Lower lobe of right lung (tissue), 2 donors: ENCODE measurements at regions not wholly inside any gene's neighbourhood (a gene's known extent, or its start where the extent isn't known, plus 50 kb on each side); places are given as distances from the start of the nearest gene placed in this dataset.
"Not testable (repeated sequence)": the region's sequence is repeated elsewhere in the genome, so short reads cannot be mapped to it uniquely, and the experiment has no call there.

Source experiments
- ATAC-seq, 2 donors: fragments of 200-7000 bp; cut with Tn5 transposase; one replicate each; pipeline ENCODE4 v1.9.1; 2020 to 2022; ENCODE audit warnings: mild to moderate bottlenecking in 2 of 2, moderate library complexity in 2 of 2
- DNase-seq: peaks from one replicate; pipeline ENCODE4 v3.0.0-alpha.2; 2020
- H3K27ac ChIP-seq: fragments of 200-600 bp; one replicate; pipeline ENCODE4 v1.8.0; 2022
- H3K27me3 ChIP-seq: fragments of 200-600 bp; one replicate; pipeline ENCODE4 v1.8.0; 2022; ENCODE audit warnings: low read depth
- H3K36me3 ChIP-seq: fragments of 200-600 bp; one replicate; pipeline ENCODE4 v1.8.0; 2022; ENCODE audit warnings: mild to moderate bottlenecking
- H3K4me1 ChIP-seq: fragments of 200-600 bp; one replicate; pipeline ENCODE4 v1.8.0; 2022
- H3K4me3 ChIP-seq: fragments of 200-600 bp; one replicate; pipeline ENCODE4 v1.8.0; 2022; ENCODE audit warnings: mild to moderate bottlenecking
- H3K9me3 ChIP-seq: fragments of 200-600 bp; one replicate; pipeline ENCODE4 v1.8.0; 2022
- intact Hi-C: fragments of 100-400 bp; cut with DNase I; formaldehyde crosslinking; loops from one replicate; pipeline ENCODE4 v1.11.0; 2022
- TF ChIP-seq, protein P1 (sequence below): fragments of 200-600 bp; IDR thresholded peaks from one replicate; pipeline ENCODE4 v1.8.0; 2022; ENCODE audit warnings: antibody characterized with exemption, mild to moderate bottlenecking
- donor health status: DM: no; HTN: yes; CAD: no; lungs with severe emphysema.

DNA sequence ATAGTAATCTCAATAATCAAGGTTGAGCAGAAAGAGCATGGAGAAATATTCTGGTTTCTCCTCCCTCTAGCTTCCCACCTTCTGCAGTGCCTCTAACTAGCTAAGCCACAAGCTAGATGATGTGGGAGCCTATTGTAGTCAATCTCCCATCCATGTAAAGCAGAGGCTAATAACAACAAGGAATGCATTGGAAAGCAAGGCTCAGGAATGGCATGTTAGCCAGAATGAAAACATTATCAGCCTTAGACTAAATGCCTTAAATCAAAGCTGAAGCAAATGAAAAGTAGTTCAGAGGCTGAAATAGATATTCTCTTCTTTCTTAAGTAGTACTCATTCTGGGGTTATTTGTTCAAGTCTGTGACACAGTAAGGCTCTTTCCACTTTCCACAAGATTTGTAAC lies 350.3 kb upstream of the DPPA4 start:
- DNase-seq (no peak), ATAC-seq (no peak)
- Histone ChIP-seq H3K27ac (no peak overlapping the region), H3K9me3 (peaks cover 6% of the 10 kb centered on the region), H3K27me3 (no peaks in the 10 kb centered on the region), H3K4me1 (no peaks in the 10 kb centered on the region), H3K4me3 (no peak overlapping the region), H3K36me3 (no peaks in the 10 kb centered on the region)
- intact Hi-C loops, result no loop called here
- TF ChIP-seq, protein P1, sequence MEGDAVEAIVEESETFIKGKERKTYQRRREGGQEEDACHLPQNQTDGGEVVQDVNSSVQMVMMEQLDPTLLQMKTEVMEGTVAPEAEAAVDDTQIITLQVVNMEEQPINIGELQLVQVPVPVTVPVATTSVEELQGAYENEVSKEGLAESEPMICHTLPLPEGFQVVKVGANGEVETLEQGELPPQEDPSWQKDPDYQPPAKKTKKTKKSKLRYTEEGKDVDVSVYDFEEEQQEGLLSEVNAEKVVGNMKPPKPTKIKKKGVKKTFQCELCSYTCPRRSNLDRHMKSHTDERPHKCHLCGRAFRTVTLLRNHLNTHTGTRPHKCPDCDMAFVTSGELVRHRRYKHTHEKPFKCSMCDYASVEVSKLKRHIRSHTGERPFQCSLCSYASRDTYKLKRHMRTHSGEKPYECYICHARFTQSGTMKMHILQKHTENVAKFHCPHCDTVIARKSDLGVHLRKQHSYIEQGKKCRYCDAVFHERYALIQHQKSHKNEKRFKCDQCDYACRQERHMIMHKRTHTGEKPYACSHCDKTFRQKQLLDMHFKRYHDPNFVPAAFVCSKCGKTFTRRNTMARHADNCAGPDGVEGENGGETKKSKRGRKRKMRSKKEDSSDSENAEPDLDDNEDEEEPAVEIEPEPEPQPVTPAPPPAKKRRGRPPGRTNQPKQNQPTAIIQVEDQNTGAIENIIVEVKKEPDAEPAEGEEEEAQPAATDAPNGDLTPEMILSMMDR, result no peak

DNA sequence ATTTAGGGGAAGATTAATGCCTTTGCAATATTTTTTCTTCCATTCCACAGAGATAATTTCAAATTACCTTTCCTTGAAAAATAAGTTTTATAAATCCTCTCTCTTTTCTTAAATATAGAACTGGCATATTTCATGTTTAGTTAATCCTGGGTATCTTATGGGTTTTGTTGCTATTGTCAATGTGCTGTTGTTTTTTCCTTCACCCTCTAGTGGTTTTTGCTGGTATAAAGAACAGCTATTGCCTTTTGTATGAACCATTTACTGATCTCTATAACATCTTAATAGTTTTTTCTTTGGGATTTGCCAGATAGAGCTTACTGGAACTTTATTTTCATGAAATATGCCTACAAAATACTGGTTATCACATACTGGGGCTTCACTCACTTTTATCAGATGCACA lies 359.6 kb upstream of the DPPA4 start:
- no peak overlapping the region for H3K4me3 ChIP-seq
- DNase-seq (no peak), ATAC-seq (no peak)
- no peaks in the 10 kb centered on the region for H3K27me3 ChIP-seq
- H3K4me1 ChIP-seq, result no peaks in the 10 kb centered on the region
- H3K36me3 ChIP-seq, result no peaks in the 10 kb centered on the region
- TF ChIP-seq, protein P1, result no peak
- peaks cover 10% of the 10 kb centered on the region for H3K9me3 ChIP-seq
- intact Hi-C loops, result no loop called here
- no peak overlapping the region for H3K27ac ChIP-seq

DNA sequence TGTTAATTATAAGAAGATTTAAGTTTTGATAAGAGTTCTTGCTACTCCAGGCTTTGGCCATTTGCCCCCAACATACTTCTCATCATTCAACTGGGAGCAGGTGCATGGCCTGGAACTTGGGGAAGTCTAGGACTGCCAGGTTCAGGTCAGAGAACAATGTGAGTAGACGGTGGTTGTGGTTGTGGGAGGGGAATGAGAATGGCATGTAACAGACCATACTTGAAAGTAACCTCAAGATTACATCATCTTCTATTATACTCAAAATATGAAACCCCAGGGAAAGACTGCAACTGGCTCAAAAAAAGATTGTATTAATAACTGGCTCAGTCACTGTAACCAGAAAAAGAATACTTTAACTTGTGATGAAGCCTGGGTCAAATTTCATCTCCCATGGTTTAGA lies 364.9 kb upstream of the DPPA4 start:
- Histone ChIP-seq H3K4me1 (no peaks in the 10 kb centered on the region), H3K4me3 (no peak overlapping the region), H3K36me3 (no peaks in the 10 kb centered on the region), H3K9me3 (no peaks in the 10 kb centered on the region), H3K27ac (no peak overlapping the region), H3K27me3 (no peaks in the 10 kb centered on the region)
- TF ChIP-seq, protein P1, result no peak
- intact Hi-C loops, result no loop called here
- DNase-seq (no peak), ATAC-seq (no peak)

DNA sequence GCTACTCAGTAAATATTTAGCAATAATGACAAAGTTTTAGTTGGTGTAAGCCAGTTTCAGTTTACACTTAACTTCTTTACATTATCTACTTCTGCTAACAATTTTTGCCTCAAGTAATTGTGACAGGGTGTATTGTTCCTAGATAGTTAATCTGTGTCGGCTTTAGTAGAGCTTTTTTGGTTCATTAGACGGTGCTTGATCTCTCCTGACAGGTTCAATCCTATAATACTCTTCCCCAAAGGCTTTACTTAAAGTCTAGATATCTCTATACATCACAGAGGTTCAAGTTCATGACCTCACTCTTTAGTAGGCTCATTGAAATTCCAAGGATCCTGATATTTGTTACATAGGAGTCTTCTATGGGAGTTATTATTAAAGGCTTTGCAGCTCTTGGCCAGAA lies 365.6 kb upstream of the DPPA4 start:
- Histone ChIP-seq H3K4me1 (no peaks in the 10 kb centered on the region), H3K9me3 (no peaks in the 10 kb centered on the region), H3K4me3 (no peak overlapping the region), H3K27me3 (no peaks in the 10 kb centered on the region), H3K36me3 (no peaks in the 10 kb centered on the region), H3K27ac (no peak overlapping the region)
- no peak for DNase-seq
- TF ChIP-seq, protein P1, result no peak
- intact Hi-C loops, result no loop called here
- no peak for ATAC-seq

- ATAC-seq, H3K27me3 ChIP-seq, H3K36me3 ChIP-seq, DNase-seq, H3K4me1 ChIP-seq, H3K4me3 ChIP-seq, intact Hi-C loops, H3K27ac ChIP-seq, H3K9me3 ChIP-seq: not testable (repeated sequence)
Measured at GRCh38 chr3:109705133-109705532, 367.8 kb upstream of the DPPA4 start.

DNA sequence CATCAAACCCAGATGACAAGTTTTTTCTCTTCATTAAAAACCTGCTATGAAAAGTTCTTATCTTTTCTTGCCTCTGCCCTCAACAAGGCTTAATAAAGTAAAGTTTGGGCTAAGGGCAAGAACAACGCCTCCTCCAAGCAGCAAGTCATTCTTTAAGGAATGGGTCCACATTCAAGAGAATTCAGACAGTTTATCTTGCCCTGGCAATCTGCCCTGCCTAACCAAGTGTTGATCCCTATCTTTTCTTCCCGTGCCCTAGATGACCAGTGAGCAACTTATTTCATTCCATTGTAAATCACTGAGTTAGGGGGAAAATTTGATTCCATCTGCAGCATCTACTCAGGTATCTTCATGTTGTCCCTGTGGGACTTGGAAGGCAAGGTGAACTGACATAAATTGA lies 370.3 kb upstream of the DPPA4 start:
- no peaks in the 10 kb centered on the region for H3K4me1 ChIP-seq
- intact Hi-C loops, result no loop called here
- TF ChIP-seq, protein P1, result no peak
- no peaks in the 10 kb centered on the region for H3K9me3 ChIP-seq
- ATAC-seq (no peak), DNase-seq (no peak)
- H3K27ac ChIP-seq, result no peak overlapping the region
- no peaks in the 10 kb centered on the region for H3K27me3 ChIP-seq
- H3K4me3 ChIP-seq, result no peak overlapping the region
- H3K36me3 ChIP-seq, result no peaks in the 10 kb centered on the region
